ENCODE measurements at regions not wholly inside any gene's neighbourhood (a gene's known extent, or its start where the extent isn't known, plus 50 kb on each side); places are given as distances from the start of the nearest gene placed in this dataset.

DNA sequence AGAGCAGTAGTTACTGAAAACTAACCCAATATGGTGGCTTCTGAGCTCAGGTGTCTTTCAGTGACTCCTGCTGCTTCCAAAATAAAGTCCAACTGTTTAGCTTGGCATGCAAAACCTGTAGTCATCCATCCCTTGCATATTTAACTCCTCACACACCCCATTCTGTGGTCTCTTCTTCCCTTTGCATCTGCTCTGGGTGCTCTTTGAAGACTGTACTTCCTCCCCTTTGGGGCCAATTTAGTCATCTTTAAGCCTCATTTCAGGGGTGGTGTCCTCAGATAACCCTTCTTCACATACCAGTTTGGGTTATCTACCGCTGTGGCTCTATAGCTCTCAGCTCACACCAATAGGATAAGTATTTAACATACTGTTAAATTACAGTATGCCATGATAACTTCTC lies 209.9 kb upstream of the DMRT1 start:
- Histone ChIP-seq H3K4me2 (ENCODE audit: low read length) (peak overlapping the region; percentile 78), H3K79me2 (ENCODE audit: low read length) (no peaks in the 10 kb centered on the region; the same call in 1 of the 2 replicates), H3K27me3 (ENCODE audit: low read depth, low read length) (no peaks in the 10 kb centered on the region), H3K4me1 (ENCODE audit: low read length) (peaks cover 59% of the 10 kb centered on the region), H3K36me3 (replicated peaks; ENCODE audit: low read depth, low read length) (no peaks in the 10 kb centered on the region), H2AFZ (ENCODE audit: low read depth, low read length) (peak overlapping the region; percentile 12; the same call in 1 of the 2 replicates), H4K20me1 (ENCODE audit: insufficient read depth, low read length) (no peaks in the 10 kb centered on the region), H3K9ac (ENCODE audit: low read length) (peak overlapping the region; percentile 62), H3K27ac (ENCODE audit: low read length) (peak overlapping the region; percentile 98), H3K4me3 (ENCODE audit: low read length) (peak overlapping the region; percentile 67), H3K9me3 (ENCODE audit: insufficient read depth, low read length) (peaks cover 7% of the 10 kb centered on the region; the same call in 1 of the 2 replicates)
- TF ChIP-seq CTCF (IDR thresholded peaks at IDR 0.05; ENCODE audit: low read depth, low read length) (no peak), EZH2phosphoT487 (IDR thresholded peaks at IDR 0.05; ENCODE audit: low read depth) (no peak)

DNA sequence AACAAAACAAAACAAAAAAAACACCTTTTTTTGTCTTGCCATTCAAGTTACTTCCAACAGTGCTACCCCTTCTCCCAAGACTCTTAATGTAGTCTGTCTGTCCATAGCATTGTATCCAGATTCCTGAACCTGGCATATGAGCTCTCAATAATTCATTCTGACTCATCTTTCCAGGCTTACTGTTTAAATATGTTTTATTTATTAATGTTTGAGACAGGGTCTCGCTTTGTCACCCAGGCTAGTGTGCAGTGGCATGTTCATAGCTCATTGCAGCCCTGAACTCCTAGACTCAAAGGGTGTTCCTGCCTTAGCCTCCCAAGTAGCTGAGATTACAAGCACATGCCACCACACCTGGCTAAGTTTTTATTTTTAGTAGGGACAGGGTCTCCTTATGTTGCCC lies 208.0 kb upstream of the DMRT1 start:
- Histone ChIP-seq H3K4me2 (ENCODE audit: low read length) (no peak overlapping the region), H3K4me3 (ENCODE audit: low read length) (no peak overlapping the region), H3K9me3 (ENCODE audit: insufficient read depth, low read length) (peaks cover 7% of the 10 kb centered on the region; the same call in 1 of the 2 replicates), H3K4me1 (ENCODE audit: low read length) (peaks cover 40% of the 10 kb centered on the region), H4K20me1 (ENCODE audit: insufficient read depth, low read length) (no peaks in the 10 kb centered on the region), H2AFZ (ENCODE audit: low read depth, low read length) (no peak overlapping the region), H3K27me3 (ENCODE audit: low read depth, low read length) (no peaks in the 10 kb centered on the region), H3K79me2 (ENCODE audit: low read length) (no peaks in the 10 kb centered on the region; the same call in 1 of the 2 replicates), H3K27ac (ENCODE audit: low read length) (no peak overlapping the region), H3K9ac (ENCODE audit: low read length) (no peak overlapping the region), H3K36me3 (replicated peaks; ENCODE audit: low read depth, low read length) (no peaks in the 10 kb centered on the region)
- TF ChIP-seq CTCF (IDR thresholded peaks at IDR 0.05; ENCODE audit: low read depth, low read length) (no peak), EZH2phosphoT487 (IDR thresholded peaks at IDR 0.05; ENCODE audit: low read depth) (no peak)

- peaks cover 4% of the 10 kb centered on the region for H3K4me1 ChIP-seq (ENCODE audit: low read length)
- no peak overlapping the region for H3K27ac ChIP-seq (ENCODE audit: low read length)
- H3K4me2 ChIP-seq (ENCODE audit: low read length): no peak overlapping the region
- no peaks in the 10 kb centered on the region for H4K20me1 ChIP-seq (ENCODE audit: insufficient read depth, low read length)
- H3K79me2 ChIP-seq (ENCODE audit: low read length): no peaks in the 10 kb centered on the region
- no peaks in the 10 kb centered on the region for H3K36me3 ChIP-seq (replicated peaks; ENCODE audit: low read depth, low read length)
- no peak for TF ChIP-seq EZH2phosphoT487 (IDR thresholded peaks at IDR 0.05; ENCODE audit: low read depth)
- no peak for TF ChIP-seq CTCF (IDR thresholded peaks at IDR 0.05; ENCODE audit: low read depth, low read length)
- H3K27me3 ChIP-seq (ENCODE audit: low read depth, low read length): no peaks in the 10 kb centered on the region
- no peak overlapping the region for H3K9ac ChIP-seq (ENCODE audit: low read length)
- peaks cover 7% of the 10 kb centered on the region; the same call in 1 of the 2 replicates for H3K9me3 ChIP-seq (ENCODE audit: insufficient read depth, low read length)
- no peak overlapping the region for H3K4me3 ChIP-seq (ENCODE audit: low read length)
- 0 out of 2 replicates have a peak overlapping the region, but pooled peaks have one; percentile 4 for H2AFZ ChIP-seq (ENCODE audit: low read depth, low read length)
These were observed 204.4 kb upstream of the DMRT1 start for GRCh38 chr9:636931-637591.

DNA sequence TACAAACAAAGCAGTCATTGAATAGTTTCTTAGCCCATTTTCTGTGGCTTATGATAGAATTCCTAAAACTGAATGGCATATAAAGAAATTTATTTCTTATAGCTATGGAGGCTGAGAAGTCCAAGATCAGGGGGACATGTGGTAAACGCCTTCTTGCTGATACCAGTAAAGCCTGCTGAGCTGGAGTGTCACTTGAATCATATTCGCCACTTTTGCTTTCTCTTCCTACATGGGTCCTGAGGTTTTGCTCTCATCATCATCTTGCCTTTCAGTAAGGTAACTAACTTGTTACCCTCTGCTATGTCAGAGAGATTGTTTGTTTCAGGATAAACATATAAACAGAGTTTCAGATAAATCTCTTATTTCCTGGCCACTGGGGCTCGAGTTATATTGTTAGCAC lies 203.3 kb upstream of the DMRT1 start:
- Histone ChIP-seq H3K9ac (ENCODE audit: low read length) (no peak overlapping the region), H3K9me3 (ENCODE audit: insufficient read depth, low read length) (peaks cover 7% of the 10 kb centered on the region; the same call in 1 of the 2 replicates), H3K79me2 (ENCODE audit: low read length) (no peaks in the 10 kb centered on the region), H3K27me3 (ENCODE audit: low read depth, low read length) (no peaks in the 10 kb centered on the region), H3K36me3 (replicated peaks; ENCODE audit: low read depth, low read length) (no peaks in the 10 kb centered on the region), H3K27ac (ENCODE audit: low read length) (no peak overlapping the region), H3K4me2 (ENCODE audit: low read length) (0 out of 2 replicates have a peak overlapping the region, but pooled peaks have one; percentile 8), H3K4me1 (ENCODE audit: low read length) (no peaks in the 10 kb centered on the region), H3K4me3 (ENCODE audit: low read length) (no peak overlapping the region), H2AFZ (ENCODE audit: low read depth, low read length) (no peak overlapping the region), H4K20me1 (ENCODE audit: insufficient read depth, low read length) (no peaks in the 10 kb centered on the region)
- TF ChIP-seq CTCF (IDR thresholded peaks at IDR 0.05; ENCODE audit: low read depth, low read length): no peak
- TF ChIP-seq EZH2phosphoT487 (IDR thresholded peaks at IDR 0.05; ENCODE audit: low read depth): no peak

Measured in OCI-LY3 (cell line).